ENCODE measurements at regions not wholly inside any gene's neighbourhood (a gene's known extent, or its start where the extent isn't known, plus 50 kb on each side); places are given as distances from the start of the nearest gene placed in this dataset.

DNA sequence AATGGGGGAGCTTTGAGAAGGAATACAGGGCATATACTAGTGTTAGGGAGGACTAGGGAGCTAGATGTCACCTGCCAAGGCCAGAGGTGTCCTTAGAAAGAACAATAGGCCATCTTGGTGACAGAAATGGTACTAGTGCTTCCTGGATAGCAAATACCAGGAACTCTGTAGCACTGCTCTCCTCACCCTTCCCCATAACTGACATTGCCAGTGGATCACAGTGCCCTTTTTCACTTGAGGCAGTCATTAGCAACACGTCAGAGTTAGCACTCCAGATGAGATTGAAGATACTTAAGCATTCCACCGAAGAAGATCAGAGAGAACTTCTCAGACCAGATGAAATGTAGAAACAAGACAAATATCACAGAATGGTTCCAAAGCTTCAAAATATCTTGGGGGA lies 103.1 kb upstream of the PDZRN3 start:
- in situ Hi-C loops (cut with HindIII; ENCODE audit: low pct_ligation_motif_present, low sequenced_read_pairs), result no loop called here
- no peaks in the 10 kb centered on the region for H3K27me3 ChIP-seq (replicated peaks)
- TF ChIP-seq, protein P1, sequence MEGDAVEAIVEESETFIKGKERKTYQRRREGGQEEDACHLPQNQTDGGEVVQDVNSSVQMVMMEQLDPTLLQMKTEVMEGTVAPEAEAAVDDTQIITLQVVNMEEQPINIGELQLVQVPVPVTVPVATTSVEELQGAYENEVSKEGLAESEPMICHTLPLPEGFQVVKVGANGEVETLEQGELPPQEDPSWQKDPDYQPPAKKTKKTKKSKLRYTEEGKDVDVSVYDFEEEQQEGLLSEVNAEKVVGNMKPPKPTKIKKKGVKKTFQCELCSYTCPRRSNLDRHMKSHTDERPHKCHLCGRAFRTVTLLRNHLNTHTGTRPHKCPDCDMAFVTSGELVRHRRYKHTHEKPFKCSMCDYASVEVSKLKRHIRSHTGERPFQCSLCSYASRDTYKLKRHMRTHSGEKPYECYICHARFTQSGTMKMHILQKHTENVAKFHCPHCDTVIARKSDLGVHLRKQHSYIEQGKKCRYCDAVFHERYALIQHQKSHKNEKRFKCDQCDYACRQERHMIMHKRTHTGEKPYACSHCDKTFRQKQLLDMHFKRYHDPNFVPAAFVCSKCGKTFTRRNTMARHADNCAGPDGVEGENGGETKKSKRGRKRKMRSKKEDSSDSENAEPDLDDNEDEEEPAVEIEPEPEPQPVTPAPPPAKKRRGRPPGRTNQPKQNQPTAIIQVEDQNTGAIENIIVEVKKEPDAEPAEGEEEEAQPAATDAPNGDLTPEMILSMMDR (IDR thresholded peaks at IDR 0.05; ENCODE audit: low read depth, low read length, missing control alignments), result no peak
- no peaks in the 10 kb centered on the region for H3K36me3 ChIP-seq (replicated peaks)
- peak overlapping the region; percentile 48 for H3K27ac ChIP-seq
- DNase-seq, result no peak
- no peak overlapping the region for H3K4me3 ChIP-seq (ENCODE audit: low read depth, low read length)

DNA sequence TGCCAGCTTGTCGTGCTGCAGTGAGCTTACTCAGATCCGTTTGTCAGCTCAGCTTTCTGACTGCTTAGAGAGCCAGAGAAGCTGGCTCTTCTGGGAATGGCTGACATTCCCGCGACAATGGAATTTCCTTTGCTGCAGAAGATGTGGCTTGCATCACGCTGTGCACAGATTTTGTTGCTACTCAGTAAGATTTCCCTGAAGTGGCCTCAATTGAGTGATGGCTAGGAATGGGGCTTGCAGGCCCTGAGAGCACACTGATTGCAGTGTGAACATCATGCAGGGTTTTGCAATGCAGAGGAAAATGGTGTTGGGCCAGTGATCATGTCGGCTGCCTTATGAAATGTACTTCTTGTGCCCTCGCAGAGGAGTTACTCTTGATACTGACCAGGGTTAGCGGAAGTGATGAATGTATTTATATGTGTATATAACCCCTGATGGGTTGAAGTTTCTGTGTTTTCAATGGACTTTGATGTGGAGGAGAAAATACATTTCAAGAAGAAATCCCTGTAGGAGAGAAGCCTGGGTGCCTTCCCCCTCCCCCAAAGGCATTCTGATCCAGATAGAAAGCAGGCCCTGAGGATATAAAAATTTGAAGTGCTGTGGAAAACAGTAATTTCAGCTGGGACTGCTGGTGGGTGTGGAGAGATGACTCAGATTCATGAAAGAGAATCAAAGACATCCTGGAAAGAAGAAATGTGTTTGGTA lies 102.5 kb upstream of the PDZRN3 start:
- Histone ChIP-seq H3K27me3 (replicated peaks) (no peaks in the 10 kb centered on the region), H3K4me3 (ENCODE audit: low read depth, low read length) (no peak overlapping the region), H3K27ac (peak overlapping the region; percentile 48), H3K36me3 (replicated peaks) (no peaks in the 10 kb centered on the region)
- TF ChIP-seq, protein P1 (IDR thresholded peaks at IDR 0.05; ENCODE audit: low read depth, low read length, missing control alignments), result no peak
- in situ Hi-C loops (cut with HindIII; ENCODE audit: low pct_ligation_motif_present, low sequenced_read_pairs), result no loop called here
- DNase-seq, result peak; percentile 71

- H3K27me3 ChIP-seq (replicated peaks), result no peaks in the 10 kb centered on the region
- H3K4me3 ChIP-seq (ENCODE audit: low read depth, low read length), result no peak overlapping the region
- DNase-seq, result no peak
- in situ Hi-C loops (cut with HindIII; ENCODE audit: low pct_ligation_motif_present, low sequenced_read_pairs), result no loop called here
- no peaks in the 10 kb centered on the region for H3K36me3 ChIP-seq (replicated peaks)
- H3K27ac ChIP-seq, result no peak overlapping the region
- TF ChIP-seq, protein P1 (IDR thresholded peaks at IDR 0.05; ENCODE audit: low read depth, low read length, missing control alignments), result no peak
Observed at GRCh38 chr3:73723596-73723995, 98.9 kb upstream of the PDZRN3 start.

DNA sequence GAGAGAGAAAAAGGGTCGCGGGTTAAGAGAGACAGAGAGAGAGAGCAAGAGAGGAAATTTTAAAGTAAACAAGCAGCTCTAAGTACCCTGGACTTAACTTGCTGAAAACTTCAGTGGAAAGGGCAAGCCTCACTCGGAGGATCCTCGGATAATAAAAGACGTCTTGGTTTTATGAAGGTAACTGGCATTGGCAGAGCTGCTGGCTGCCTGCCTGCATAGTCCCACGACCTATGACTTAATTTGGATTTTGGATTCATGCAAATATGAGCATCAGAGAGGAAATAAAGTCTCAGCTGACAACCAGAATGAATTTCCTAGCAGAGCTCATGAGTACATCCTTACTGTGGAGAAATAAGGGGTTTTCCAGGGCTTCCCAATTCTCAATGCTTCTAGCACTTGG lies 95.1 kb upstream of the PDZRN3 start:
- no peaks in the 10 kb centered on the region for H3K27me3 ChIP-seq (replicated peaks)
- no peak for DNase-seq
- TF ChIP-seq, protein P1 (IDR thresholded peaks at IDR 0.05; ENCODE audit: low read depth, low read length, missing control alignments), result no peak
- no peak overlapping the region for H3K4me3 ChIP-seq (ENCODE audit: low read depth, low read length)
- in situ Hi-C loops (cut with HindIII; ENCODE audit: low pct_ligation_motif_present, low sequenced_read_pairs), result no loop called here
- H3K36me3 ChIP-seq (replicated peaks), result no peaks in the 10 kb centered on the region
- H3K27ac ChIP-seq, result no peak overlapping the region

DNA sequence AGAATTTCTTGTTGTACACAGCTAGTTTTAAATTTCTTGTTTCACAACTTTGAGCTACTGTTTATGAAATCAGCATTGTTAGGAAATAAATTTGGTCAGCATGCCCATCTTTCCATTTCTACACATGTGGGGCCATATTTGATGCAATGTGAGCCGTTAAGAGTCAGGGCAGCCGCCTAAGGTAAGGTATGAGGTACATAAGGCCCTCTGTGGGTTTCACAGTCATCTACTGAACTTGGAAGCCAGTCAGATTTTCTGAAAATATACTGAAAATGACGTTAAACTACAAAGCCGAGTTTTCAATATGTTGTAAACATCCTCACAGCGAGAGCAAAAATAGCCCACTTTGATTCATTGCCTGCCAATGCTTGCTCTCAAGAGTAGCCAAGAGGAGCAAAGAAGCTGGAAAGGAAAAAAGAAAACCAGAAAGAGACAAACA lies 94.7 kb upstream of the PDZRN3 start:
- in situ Hi-C loops (cut with HindIII; ENCODE audit: low pct_ligation_motif_present, low sequenced_read_pairs), result no loop called here
- no peak overlapping the region for H3K4me3 ChIP-seq (ENCODE audit: low read depth, low read length)
- no peak overlapping the region for H3K27ac ChIP-seq
- TF ChIP-seq, protein P1 (IDR thresholded peaks at IDR 0.05; ENCODE audit: low read depth, low read length, missing control alignments), result no peak
- no peaks in the 10 kb centered on the region for H3K36me3 ChIP-seq (replicated peaks)
- no peaks in the 10 kb centered on the region for H3K27me3 ChIP-seq (replicated peaks)
- DNase-seq, result no peak

Measured in brain microvascular endothelial cell (primary cell).